ENCODE measurements at regions not wholly inside any gene's neighbourhood (a gene's known extent, or its start where the extent isn't known, plus 50 kb on each side); places are given as distances from the start of the nearest gene placed in this dataset.

DNA sequence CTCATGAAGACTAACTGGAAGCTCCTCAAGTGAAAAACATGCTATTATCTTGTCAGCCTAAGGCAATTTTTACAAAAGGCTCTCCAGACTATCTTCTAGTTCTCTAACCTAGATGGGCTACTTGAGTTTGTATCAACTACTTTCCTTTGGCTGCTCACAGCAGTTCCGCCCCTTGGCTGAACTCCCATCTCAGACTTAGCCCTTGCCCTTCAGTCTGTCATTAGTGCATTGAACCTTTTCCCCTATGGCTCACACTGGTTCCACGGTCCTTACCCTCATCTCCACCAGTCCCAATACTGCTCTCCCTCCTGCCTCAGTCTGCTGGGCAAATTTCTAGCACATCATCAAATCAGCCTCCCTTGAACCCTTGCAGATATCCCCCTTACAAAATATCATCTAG lies 362.3 kb downstream of the PPP1R2C start:
- no peak for DNase-seq (ENCODE audit: low read depth, low spot score)
- CTCF ChIA-PET: no interaction called here
- Histone ChIP-seq H3K9me3 (ENCODE audit: control insufficient read depth, insufficient read depth, low read length) (no peaks in the 10 kb centered on the region), H3K27ac (ENCODE audit: low read depth, low read length) (no peak overlapping the region), H3K27me3 (ENCODE audit: control insufficient read depth, insufficient read depth, low read length) (no peaks in the 10 kb centered on the region), H3K4me3 (ENCODE audit: low read depth, low read length) (no peak overlapping the region)
- POLR2A ChIA-PET: no interaction called here
- no peak for TF ChIP-seq CTCF (IDR thresholded peaks at IDR 0.05; ENCODE audit: low read depth, low read length)

DNA sequence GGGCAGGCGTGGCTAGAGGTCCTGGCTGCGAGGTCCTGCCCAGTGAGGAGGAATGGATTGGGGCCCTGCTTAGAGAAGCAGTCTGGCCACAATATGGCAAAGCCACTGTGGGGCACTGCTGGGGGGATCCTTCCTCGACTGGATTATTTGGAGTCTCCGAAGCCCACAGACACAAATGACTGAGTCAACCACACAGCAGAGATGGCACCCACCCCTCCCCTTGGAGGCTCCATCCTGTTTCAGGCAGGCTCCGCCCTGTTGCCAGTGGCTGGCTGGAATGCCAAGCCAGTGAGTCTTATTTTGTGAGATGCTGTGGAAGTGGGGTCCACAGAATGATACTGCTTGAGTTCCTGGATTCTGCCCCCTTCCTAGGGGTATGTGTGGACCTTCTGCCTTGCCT lies 363.9 kb downstream of the PPP1R2C start:
- ChIA-PET POLR2A (no interaction called here), CTCF (no interaction called here)
- Histone ChIP-seq H3K27me3 (ENCODE audit: control insufficient read depth, insufficient read depth, low read length) (no peaks in the 10 kb centered on the region), H3K9me3 (ENCODE audit: control insufficient read depth, insufficient read depth, low read length) (no peaks in the 10 kb centered on the region), H3K4me3 (ENCODE audit: low read depth, low read length) (no peak overlapping the region), H3K27ac (ENCODE audit: low read depth, low read length) (no peak overlapping the region)
- no peak for DNase-seq (ENCODE audit: low read depth, low spot score)
- TF ChIP-seq CTCF (IDR thresholded peaks at IDR 0.05; ENCODE audit: low read depth, low read length): no peak

DNA sequence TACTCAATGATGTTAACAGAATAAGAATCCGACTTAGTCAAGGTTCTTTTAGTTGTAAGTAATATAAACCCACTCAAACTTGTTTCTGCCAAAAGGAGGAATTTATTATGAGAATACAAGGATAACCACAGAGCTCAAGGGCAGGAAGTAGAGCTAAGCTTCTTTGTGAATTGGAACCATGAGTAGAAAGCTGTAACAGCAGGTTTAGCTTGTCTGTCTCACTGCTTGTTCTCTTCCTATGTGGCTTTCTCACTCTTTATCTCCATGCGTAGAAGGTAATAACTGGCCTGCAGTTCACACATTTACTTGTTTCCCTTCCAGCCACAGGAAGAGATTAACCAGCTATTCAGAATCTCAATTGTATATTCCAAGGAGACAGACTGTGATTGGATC lies 378.3 kb downstream of the PPP1R2C start:
- no peaks in the 10 kb centered on the region for H3K27me3 ChIP-seq (ENCODE audit: control insufficient read depth, insufficient read depth, low read length)
- ChIA-PET POLR2A (no interaction called here), CTCF (no interaction called here)
- TF ChIP-seq CTCF (IDR thresholded peaks at IDR 0.05; ENCODE audit: low read depth, low read length): no peak
- H3K9me3 ChIP-seq (ENCODE audit: control insufficient read depth, insufficient read depth, low read length): no peaks in the 10 kb centered on the region
- DNase-seq (ENCODE audit: low read depth, low spot score): no peak
- no peak overlapping the region for H3K27ac ChIP-seq (ENCODE audit: low read depth, low read length)
- no peak overlapping the region for H3K4me3 ChIP-seq (ENCODE audit: low read depth, low read length)

DNA sequence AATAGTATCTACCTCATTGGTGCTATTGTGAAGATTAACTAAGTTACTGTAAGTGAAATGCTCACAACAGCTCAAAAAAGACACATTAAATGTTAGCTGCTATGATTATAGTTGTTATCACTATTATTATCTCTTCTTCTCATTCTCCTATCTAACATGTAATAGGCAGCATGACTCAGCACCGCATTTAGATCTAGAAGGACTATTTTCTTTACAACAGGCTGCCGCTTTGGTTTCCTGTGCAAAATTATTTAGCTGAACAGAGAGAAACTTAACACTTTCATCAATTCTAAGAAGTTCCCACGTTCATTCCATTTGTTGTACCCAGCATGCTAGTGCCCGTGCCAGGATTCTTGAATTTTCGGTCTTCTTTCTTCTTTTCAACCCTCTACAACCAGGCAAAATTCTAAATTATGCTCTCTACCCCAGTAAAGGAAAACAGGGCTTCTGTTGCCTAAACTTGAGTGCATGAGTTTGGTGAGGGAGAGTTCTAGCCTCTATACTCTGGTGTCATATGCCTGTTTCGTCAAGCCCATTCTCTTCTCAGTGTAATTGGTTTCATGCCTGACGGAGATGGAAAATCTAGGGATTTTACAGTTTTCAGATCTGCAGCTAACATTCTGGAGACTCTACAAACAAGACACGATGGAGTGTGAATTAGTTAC lies 378.9 kb downstream of the PPP1R2C start:
- no peak overlapping the region for H3K27ac ChIP-seq (ENCODE audit: low read depth, low read length)
- no peak overlapping the region for H3K4me3 ChIP-seq (ENCODE audit: low read depth, low read length)
- no peak for DNase-seq (ENCODE audit: low read depth, low spot score)

DNA sequence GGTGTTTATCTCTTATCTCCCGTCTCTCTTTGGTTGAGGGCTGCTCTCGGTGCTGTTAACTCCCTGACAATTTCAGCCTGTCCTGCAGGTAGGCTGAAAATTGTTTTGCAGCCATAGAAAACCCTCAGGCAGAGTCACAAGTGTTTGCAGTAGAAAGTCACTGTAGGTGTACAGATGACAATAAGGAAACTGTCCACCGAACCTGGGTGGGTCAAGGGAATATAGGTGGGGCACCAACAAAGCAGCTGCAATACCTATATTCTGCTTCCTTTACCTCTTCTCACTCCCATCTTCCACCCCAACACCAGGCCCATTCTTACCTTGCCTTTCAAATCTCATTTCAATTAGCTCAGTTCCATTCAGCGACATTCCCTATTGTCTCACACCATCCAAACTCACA lies 381.8 kb downstream of the PPP1R2C start:
- CTCF ChIA-PET: no interaction called here
- no peak overlapping the region for H3K4me3 ChIP-seq (ENCODE audit: low read depth, low read length)

More for the DNA sequence above, 378.9 kb downstream of the PPP1R2C start:
- Histone ChIP-seq H3K9me3 (ENCODE audit: control insufficient read depth, insufficient read depth, low read length) (no peaks in the 10 kb centered on the region), H3K27me3 (ENCODE audit: control insufficient read depth, insufficient read depth, low read length) (no peaks in the 10 kb centered on the region)
- ChIA-PET POLR2A (no interaction called here), CTCF (no interaction called here)
- TF ChIP-seq CTCF (IDR thresholded peaks at IDR 0.05; ENCODE audit: low read depth, low read length): no peak

More for the DNA sequence above, 381.8 kb downstream of the PPP1R2C start:
- DNase-seq (ENCODE audit: low read depth, low spot score): no peak
- no peak for TF ChIP-seq CTCF (IDR thresholded peaks at IDR 0.05; ENCODE audit: low read depth, low read length)
- H3K27ac ChIP-seq (ENCODE audit: low read depth, low read length): no peak overlapping the region
- H3K9me3 ChIP-seq (ENCODE audit: control insufficient read depth, insufficient read depth, low read length): no peaks in the 10 kb centered on the region
- H3K27me3 ChIP-seq (ENCODE audit: control insufficient read depth, insufficient read depth, low read length): no peaks in the 10 kb centered on the region
- POLR2A ChIA-PET: no interaction called here

Measured in AG04450 (cell line).